ENCODE measurements at regions not wholly inside any gene's neighbourhood (a gene's known extent, or its start where the extent isn't known, plus 50 kb on each side); places are given as distances from the start of the nearest gene placed in this dataset.

DNA sequence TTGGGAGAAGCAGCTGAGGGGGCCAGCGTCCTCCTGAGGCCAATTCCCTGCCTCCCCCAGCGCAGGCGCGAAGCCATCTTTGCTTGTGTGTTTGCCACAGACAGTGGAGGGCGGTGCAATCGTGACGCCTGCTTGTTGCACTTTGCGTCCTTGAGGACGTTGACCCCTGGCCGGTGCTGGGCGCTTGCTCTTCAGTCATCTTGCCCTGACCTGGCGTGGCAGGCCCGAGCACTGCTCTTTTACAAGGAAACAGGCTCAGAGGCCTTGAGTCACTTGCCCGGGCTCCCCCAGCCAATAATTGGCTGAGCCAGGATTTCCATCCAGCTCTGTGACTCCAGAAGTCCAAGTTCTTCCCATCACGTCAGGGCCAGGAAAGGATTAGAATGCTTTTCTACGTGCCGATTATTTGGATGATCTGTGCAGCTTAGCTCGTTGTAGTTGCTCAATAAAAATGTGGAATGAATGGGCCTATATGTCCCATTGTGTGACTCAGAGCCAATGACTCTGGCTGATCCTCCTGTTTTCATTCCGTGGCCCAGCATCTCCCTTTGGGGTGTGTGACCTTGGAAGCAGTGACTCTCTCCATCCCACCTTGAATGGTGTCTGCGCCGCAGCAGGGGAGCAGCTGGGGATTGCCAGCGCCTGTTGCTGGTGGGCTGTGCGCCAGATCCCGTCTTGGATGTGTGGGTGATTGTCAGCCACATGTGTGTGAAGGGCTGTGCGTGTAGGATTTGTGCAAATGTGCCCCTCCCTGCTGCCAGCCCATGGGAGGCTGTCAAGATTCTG is 214.1 kb downstream of the SEC14L1 start (continued):
- TF ChIP-seq, protein P1, sequence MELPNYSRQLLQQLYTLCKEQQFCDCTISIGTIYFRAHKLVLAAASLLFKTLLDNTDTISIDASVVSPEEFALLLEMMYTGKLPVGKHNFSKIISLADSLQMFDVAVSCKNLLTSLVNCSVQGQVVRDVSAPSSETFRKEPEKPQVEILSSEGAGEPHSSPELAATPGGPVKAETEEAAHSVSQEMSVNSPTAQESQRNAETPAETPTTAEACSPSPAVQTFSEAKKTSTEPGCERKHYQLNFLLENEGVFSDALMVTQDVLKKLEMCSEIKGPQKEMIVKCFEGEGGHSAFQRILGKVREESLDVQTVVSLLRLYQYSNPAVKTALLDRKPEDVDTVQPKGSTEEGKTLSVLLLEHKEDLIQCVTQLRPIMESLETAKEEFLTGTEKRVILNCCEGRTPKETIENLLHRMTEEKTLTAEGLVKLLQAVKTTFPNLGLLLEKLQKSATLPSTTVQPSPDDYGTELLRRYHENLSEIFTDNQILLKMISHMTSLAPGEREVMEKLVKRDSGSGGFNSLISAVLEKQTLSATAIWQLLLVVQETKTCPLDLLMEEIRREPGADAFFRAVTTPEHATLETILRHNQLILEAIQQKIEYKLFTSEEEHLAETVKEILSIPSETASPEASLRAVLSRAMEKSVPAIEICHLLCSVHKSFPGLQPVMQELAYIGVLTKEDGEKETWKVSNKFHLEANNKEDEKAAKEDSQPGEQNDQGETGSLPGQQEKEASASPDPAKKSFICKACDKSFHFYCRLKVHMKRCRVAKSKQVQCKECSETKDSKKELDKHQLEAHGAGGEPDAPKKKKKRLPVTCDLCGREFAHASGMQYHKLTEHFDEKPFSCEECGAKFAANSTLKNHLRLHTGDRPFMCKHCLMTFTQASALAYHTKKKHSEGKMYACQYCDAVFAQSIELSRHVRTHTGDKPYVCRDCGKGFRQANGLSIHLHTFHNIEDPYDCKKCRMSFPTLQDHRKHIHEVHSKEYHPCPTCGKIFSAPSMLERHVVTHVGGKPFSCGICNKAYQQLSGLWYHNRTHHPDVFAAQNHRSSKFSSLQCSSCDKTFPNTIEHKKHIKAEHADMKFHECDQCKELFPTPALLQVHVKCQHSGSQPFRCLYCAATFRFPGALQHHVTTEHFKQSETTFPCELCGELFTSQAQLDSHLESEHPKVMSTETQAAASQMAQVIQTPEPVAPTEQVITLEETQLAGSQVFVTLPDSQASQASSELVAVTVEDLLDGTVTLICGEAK (IDR thresholded peaks at IDR 0.05): no peak
- TF ChIP-seq, protein P1 (CRISPR knock-in tag; IDR thresholded peaks at IDR 0.05): no peak
- 0 out of 2 replicates have a peak, but pooled peaks have one; percentile 51 for TF ChIP-seq KMT2A (CRISPR knock-in tag; IDR thresholded peaks at IDR 0.05)
- 0 out of 2 replicates have a peak, but pooled peaks have one; percentile 19 for TF ChIP-seq ADNP (CRISPR knock-in tag; IDR thresholded peaks at IDR 0.05)
- peak; percentile 57 for TF ChIP-seq RCOR2 (CRISPR knock-in tag; IDR thresholded peaks at IDR 0.05)
- TF ChIP-seq, protein P2, sequence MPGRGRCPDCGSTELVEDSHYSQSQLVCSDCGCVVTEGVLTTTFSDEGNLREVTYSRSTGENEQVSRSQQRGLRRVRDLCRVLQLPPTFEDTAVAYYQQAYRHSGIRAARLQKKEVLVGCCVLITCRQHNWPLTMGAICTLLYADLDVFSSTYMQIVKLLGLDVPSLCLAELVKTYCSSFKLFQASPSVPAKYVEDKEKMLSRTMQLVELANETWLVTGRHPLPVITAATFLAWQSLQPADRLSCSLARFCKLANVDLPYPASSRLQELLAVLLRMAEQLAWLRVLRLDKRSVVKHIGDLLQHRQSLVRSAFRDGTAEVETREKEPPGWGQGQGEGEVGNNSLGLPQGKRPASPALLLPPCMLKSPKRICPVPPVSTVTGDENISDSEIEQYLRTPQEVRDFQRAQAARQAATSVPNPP (CRISPR knock-in tag; IDR thresholded peaks at IDR 0.05): no peak
- TF ChIP-seq POLR2AphosphoS5 (IDR thresholded peaks at IDR 0.05; ENCODE audit: low read depth, low read length): no peak
- peak; percentile 86; the same call in 1 of the 2 replicates for TF ChIP-seq SIN3A (IDR thresholded peaks at IDR 0.05; ENCODE audit: borderline replicate concordance, low read depth, low read length)
- TF ChIP-seq, protein P3, sequence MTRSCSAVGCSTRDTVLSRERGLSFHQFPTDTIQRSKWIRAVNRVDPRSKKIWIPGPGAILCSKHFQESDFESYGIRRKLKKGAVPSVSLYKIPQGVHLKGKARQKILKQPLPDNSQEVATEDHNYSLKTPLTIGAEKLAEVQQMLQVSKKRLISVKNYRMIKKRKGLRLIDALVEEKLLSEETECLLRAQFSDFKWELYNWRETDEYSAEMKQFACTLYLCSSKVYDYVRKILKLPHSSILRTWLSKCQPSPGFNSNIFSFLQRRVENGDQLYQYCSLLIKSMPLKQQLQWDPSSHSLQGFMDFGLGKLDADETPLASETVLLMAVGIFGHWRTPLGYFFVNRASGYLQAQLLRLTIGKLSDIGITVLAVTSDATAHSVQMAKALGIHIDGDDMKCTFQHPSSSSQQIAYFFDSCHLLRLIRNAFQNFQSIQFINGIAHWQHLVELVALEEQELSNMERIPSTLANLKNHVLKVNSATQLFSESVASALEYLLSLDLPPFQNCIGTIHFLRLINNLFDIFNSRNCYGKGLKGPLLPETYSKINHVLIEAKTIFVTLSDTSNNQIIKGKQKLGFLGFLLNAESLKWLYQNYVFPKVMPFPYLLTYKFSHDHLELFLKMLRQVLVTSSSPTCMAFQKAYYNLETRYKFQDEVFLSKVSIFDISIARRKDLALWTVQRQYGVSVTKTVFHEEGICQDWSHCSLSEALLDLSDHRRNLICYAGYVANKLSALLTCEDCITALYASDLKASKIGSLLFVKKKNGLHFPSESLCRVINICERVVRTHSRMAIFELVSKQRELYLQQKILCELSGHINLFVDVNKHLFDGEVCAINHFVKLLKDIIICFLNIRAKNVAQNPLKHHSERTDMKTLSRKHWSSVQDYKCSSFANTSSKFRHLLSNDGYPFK (CRISPR knock-in tag; IDR thresholded peaks at IDR 0.05; ENCODE audit: borderline replicate concordance): peak; percentile 85; the same call in 1 of the 2 replicates
- no peak for TF ChIP-seq KLF11 (CRISPR knock-in tag; IDR thresholded peaks at IDR 0.05)
- TF ChIP-seq TRIM24 (CRISPR knock-in tag; IDR thresholded peaks at IDR 0.05): peak; percentile 86
- TF ChIP-seq ZBTB7B (CRISPR knock-in tag; IDR thresholded peaks at IDR 0.05): peak; percentile 87; the same call in 1 of the 2 replicates
- peak; percentile 100 for TF ChIP-seq RXRA (CRISPR knock-in tag; IDR thresholded peaks at IDR 0.05)
- TF ChIP-seq MED8 (CRISPR knock-in tag; IDR thresholded peaks at IDR 0.05; ENCODE audit: insufficient replicate concordance): no peak
- TF ChIP-seq ZNF567 (CRISPR knock-in tag; IDR thresholded peaks at IDR 0.05; ENCODE audit: borderline replicate concordance): peak; percentile 68; the same call in 1 of the 2 replicates
- TF ChIP-seq HES4 (CRISPR knock-in tag; IDR thresholded peaks at IDR 0.05; ENCODE audit: borderline replicate concordance): peak; percentile 57; the same call in 1 of the 2 replicates
- no peak for TF ChIP-seq ATF7 (IDR thresholded peaks at IDR 0.05)
- TF ChIP-seq ATF7 (CRISPR knock-in tag; IDR thresholded peaks at IDR 0.05): peak; percentile 70; the same call in 1 of the 2 replicates

Measured in HepG2 (cell line).